Hepatocyte (in vitro differentiated cells): ENCODE measurements at regions not wholly inside any gene's neighbourhood (a gene's known extent, or its start where the extent isn't known, plus 50 kb on each side); places are given as distances from the start of the nearest gene placed in this dataset.

ENCODE experiments used
- DNase-seq: peaks from one replicate; pipeline ENCODE4 v3.0.0-alpha.2; 2016; ENCODE audit warnings: low spot score
- H2AFZ ChIP-seq: fragments of 200-600 bp; sonication (generic); 2 replicates; pipeline ENCODE4 v1.6.0; 2016; ENCODE audit warnings: antibody characterized with exemption, mild to moderate bottlenecking
- H3K27ac ChIP-seq: fragments of 200-600 bp; sonication (generic); 2 replicates; pipeline ENCODE4 v1.5.1; 2016; ENCODE audit warnings: mild to moderate bottlenecking
- H3K27me3 ChIP-seq: fragments of 200-600 bp; sonication (generic); 2 replicates; pipeline ENCODE4 v1.6.1; 2016
- H3K36me3 ChIP-seq: fragments of 200-600 bp; sonication (generic); replicated peaks from 2 replicates; pipeline ENCODE4 v1.5.1; 2016; ENCODE audit warnings: low read depth; ENCODE audit not compliant: insufficient read depth
- H3K4me1 ChIP-seq: fragments of 200-600 bp; sonication (generic); 2 replicates; pipeline ENCODE4 v1.5.1; 2016; ENCODE audit warnings: mild to moderate bottlenecking, moderate library complexity; ENCODE audit not compliant: insufficient read depth
- H3K4me2 ChIP-seq: fragments of 200-600 bp; sonication (generic); 2 replicates; pipeline ENCODE4 v1.6.0; 2016
- H3K4me3 ChIP-seq: fragments of 200-600 bp; sonication (generic); 2 replicates; pipeline ENCODE4 v1.5.1; 2016; ENCODE audit warnings: mild to moderate bottlenecking
- H3K79me2 ChIP-seq: fragments of 200-600 bp; sonication (generic); 2 replicates; pipeline ENCODE4 v1.6.0; 2017; ENCODE audit warnings: mild to moderate bottlenecking
- H3K9me2 ChIP-seq: fragments of 200-600 bp; sonication (generic); replicated peaks from 2 replicates; pipeline ENCODE4 v1.6.0; 2017; ENCODE audit warnings: mild to moderate bottlenecking; ENCODE audit not compliant: insufficient read depth
- H3K9me3 ChIP-seq: fragments of 200-600 bp; sonication (generic); 2 replicates; pipeline ENCODE4 v1.5.1; 2016; ENCODE audit warnings: low read depth, mild to moderate bottlenecking
- H4K20me1 ChIP-seq: fragments of 200-600 bp; sonication (generic); 2 replicates; pipeline ENCODE4 v1.6.0; 2016; ENCODE audit warnings: mild to moderate bottlenecking; ENCODE audit not compliant: insufficient read depth, poor library complexity, severe bottlenecking
- CTCF ChIP-seq: fragments of 200-600 bp; sonication (generic); IDR thresholded peaks from 2 replicates; pipeline ENCODE4 v1.5.1; 2016; ENCODE audit warnings: antibody characterized with exemption, mild to moderate bottlenecking; ENCODE audit not compliant: poor library complexity
- EZH2 ChIP-seq: fragments of 200-600 bp; sonication (generic); IDR thresholded peaks from 2 replicates; pipeline ENCODE4 v1.6.1; 2016; ENCODE audit warnings: antibody characterized with exemption, mild to moderate bottlenecking, borderline replicate concordance
- EZH2phosphoT487 ChIP-seq: fragments of 200-600 bp; sonication (generic); IDR thresholded peaks from one replicate; pipeline ENCODE4 v1.6.1; 2018; ENCODE audit warnings: antibody characterized with exemption, mild to moderate bottlenecking, low read depth, moderate library complexity; ENCODE audit not compliant: unreplicated experiment, severe bottlenecking
- WGBS: methylation state at CpG from one replicate; pipeline ENCODE4 v1.1.6; 2016; ENCODE audit warnings: low lambda C conversion rate; ENCODE audit errors: missing lambda C conversion rate; 5-methylcytosine and 5-hydroxymethylcytosine counted together

DNA sequence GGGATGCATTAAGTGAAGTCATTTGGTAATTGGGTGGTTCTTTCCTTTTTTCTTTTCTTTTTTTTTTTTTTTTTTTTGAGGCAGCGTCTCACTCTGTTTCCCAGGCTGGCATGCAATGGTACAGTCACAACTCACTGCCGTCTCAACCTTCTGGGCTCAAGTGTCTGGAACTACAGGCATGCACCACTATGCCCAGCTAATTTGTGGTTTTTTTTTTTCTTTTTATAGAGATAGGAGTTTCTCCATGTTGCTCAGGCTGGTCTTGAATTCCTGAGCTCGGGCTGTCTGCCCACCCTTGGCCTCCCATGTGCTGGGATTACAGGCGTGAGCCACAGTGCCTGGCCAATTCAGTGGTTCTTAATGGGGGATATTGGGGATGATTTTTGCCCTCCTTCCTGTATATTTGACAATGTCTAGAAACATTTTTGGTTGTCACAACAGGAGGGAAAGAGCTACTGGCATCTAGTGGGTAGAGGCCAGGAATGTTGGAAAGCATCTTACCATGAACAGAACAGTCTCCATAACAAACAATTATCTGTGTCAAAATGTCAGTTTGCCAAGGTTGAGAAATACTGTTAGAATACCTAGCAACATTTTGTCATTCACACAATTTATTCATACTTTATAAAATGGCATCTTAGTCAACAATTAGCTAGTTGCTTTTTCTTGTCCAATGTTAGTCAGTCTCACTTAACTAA lies 79.4 kb upstream of the CNTN3 start:
- TF ChIP-seq EZH2: no peak
- H3K27ac ChIP-seq: no peak overlapping the region
- H3K36me3 ChIP-seq: no peaks in the 10 kb centered on the region

GRCh38 chr3:74693251-74693650 lies 78.8 kb upstream of the CNTN3 start:
- 77% methylated on average over 2 of the region's 2 CpGs for WGBS
- Histone ChIP-seq H4K20me1 (no peaks in the 10 kb centered on the region), H3K4me3 (no peak overlapping the region), H3K4me1 (no peaks in the 10 kb centered on the region), H3K4me2 (no peak overlapping the region), H3K27ac (no peak overlapping the region), H3K79me2 (no peaks in the 10 kb centered on the region), H3K9me3 (no peaks in the 10 kb centered on the region), H2AFZ (no peak overlapping the region), H3K27me3 (no peaks in the 10 kb centered on the region), H3K36me3 (no peaks in the 10 kb centered on the region), H3K9me2 (no peaks in the 10 kb centered on the region)
- TF ChIP-seq CTCF: no peak
- no peak for TF ChIP-seq EZH2phosphoT487
- TF ChIP-seq EZH2: no peak
- no peak for DNase-seq

More for the DNA sequence above, 79.4 kb upstream of the CNTN3 start:
- Histone ChIP-seq H3K9me2 (no peaks in the 10 kb centered on the region), H3K4me3 (no peak overlapping the region), H3K79me2 (no peaks in the 10 kb centered on the region), H3K27me3 (no peaks in the 10 kb centered on the region), H4K20me1 (no peaks in the 10 kb centered on the region), H2AFZ (no peak overlapping the region), H3K9me3 (no peaks in the 10 kb centered on the region), H3K4me2 (no peak overlapping the region), H3K4me1 (no peaks in the 10 kb centered on the region)
- no peak for DNase-seq
- 82% methylated on average over 4 of the region's 4 CpGs for WGBS

DNA sequence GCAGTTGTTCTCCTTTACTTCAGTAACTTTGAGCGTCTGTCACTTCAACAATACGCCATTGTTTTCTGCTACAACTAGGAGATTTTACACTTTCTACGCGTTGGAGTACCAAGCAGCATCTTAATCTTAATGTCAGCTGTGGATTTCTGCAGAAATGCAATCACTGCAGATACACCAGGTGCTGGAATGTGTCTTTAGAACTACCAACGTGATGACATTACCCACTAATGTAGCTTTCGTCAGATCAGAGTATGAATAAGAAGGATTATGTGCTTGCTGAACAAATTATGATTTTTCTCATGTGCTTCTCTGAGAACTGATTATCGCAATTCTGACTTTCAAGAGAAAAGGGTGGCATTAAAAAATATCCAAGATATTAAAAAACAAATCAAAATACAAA lies 77.5 kb upstream of the CNTN3 start:
- H4K20me1 ChIP-seq: no peaks in the 10 kb centered on the region
- H3K4me2 ChIP-seq: no peak overlapping the region
- TF ChIP-seq EZH2phosphoT487: no peak
- TF ChIP-seq EZH2: no peak
- TF ChIP-seq CTCF: no peak
- no peak overlapping the region for H2AFZ ChIP-seq
- no peaks in the 10 kb centered on the region for H3K4me1 ChIP-seq
- H3K4me3 ChIP-seq: no peak overlapping the region
- no peaks in the 10 kb centered on the region for H3K79me2 ChIP-seq
- H3K9me2 ChIP-seq: no peaks in the 10 kb centered on the region
- H3K9me3 ChIP-seq: no peaks in the 10 kb centered on the region
- no peaks in the 10 kb centered on the region for H3K27me3 ChIP-seq
- WGBS: 77% methylated on average over 7 of the region's 7 CpGs
- no peaks in the 10 kb centered on the region for H3K36me3 ChIP-seq
- no peak overlapping the region for H3K27ac ChIP-seq
- no peak for DNase-seq

GRCh38 chr3:74673326-74673725 lies 58.9 kb upstream of the CNTN3 start:
- Histone ChIP-seq H3K4me2 (no peak overlapping the region), H3K9me2 (no peaks in the 10 kb centered on the region), H3K4me1 (no peaks in the 10 kb centered on the region), H3K27me3 (no peaks in the 10 kb centered on the region), H3K27ac (no peak overlapping the region), H3K36me3 (no peaks in the 10 kb centered on the region), H3K4me3 (no peak overlapping the region), H2AFZ (no peak overlapping the region), H3K9me3 (no peaks in the 10 kb centered on the region), H3K79me2 (no peaks in the 10 kb centered on the region), H4K20me1 (no peaks in the 10 kb centered on the region)
- TF ChIP-seq CTCF: no peak
- no peak for DNase-seq
- 83% methylated on average over 1 of the region's 1 CpG for WGBS
